ENCODE measurements at regions not wholly inside any gene's neighbourhood (a gene's known extent, or its start where the extent isn't known, plus 50 kb on each side); places are given as distances from the start of the nearest gene placed in this dataset.

DNA sequence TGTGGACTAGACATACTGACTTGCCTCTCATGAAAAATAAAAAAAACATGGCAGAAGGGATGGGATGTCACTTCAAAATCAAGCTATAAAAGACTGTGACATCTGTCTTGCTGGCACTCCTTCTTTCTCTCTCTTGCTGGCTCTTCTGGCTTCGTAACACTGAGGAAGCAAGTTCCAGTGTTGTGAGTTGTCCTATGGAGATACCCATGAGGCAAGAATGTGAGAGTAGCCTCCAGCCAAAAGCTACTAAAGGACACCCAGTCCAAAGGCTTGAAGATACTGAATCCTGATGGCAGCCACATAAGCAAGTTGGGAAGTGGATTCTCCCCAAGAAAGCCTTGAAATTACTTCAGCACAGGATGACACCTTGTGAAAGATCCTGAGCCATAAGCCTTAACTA lies 376.1 kb upstream of the TMEFF2 start:
- Histone ChIP-seq H3K4me2 (ENCODE audit: insufficient read depth in 1 of 2, low read depth in 2 of 2, low read length in 2 of 2) (no peak overlapping the region), H3K18ac (ENCODE audit: extremely low read depth, low read length) (no peak overlapping the region), H4K20me1 (replicated peaks in 1 of 2; ENCODE audit: control insufficient read depth in 1 of 2, insufficient read depth in 2 of 2, low read length in 2 of 2) (no peaks in the 10 kb centered on the region), H3K9me3 (ENCODE audit: insufficient read depth in 2 of 2, low read depth in 1 of 2, low read length in 1 of 2) (no peaks in the 10 kb centered on the region), H2BK12ac (ENCODE audit: low read depth, low read length) (no peak overlapping the region), H3K4me3 (ENCODE audit: extremely low read depth in 1 of 4, insufficient read depth in 2 of 4, low read depth in 3 of 4, low read length in 4 of 4) (no peak overlapping the region), H4K8ac (ENCODE audit: extremely low read depth, insufficient read depth, low read length) (no peak overlapping the region), H4K91ac (replicated peaks; ENCODE audit: insufficient read length, low read length) (no peak overlapping the region), H4K5ac (ENCODE audit: insufficient read length, low read depth, low read length) (no peak overlapping the region), H3K79me2 (ENCODE audit: control insufficient read depth in 1 of 2, insufficient read depth in 2 of 2, low read length in 2 of 2) (no peaks in the 10 kb centered on the region), H2BK5ac (ENCODE audit: low read depth, low read length) (no peak overlapping the region), H2AK5ac (ENCODE audit: low read depth, low read length) (no peak overlapping the region), H3K23me2 (ENCODE audit: low read depth, low read length) (no peaks in the 10 kb centered on the region), H3K36me3 (ENCODE audit: control insufficient read depth in 2 of 4, insufficient read depth in 4 of 4, low read length in 3 of 4) (no peaks in the 10 kb centered on the region), H2BK20ac (ENCODE audit: low read length) (no peak overlapping the region), H2BK15ac (ENCODE audit: low read length) (no peak overlapping the region), H3K9ac (replicated peaks in 1 of 4; ENCODE audit: extremely low read depth in 1 of 4, low read depth in 3 of 4, low read length in 3 of 4) (no peak overlapping the region), H3K56ac (replicated peaks; ENCODE audit: insufficient read length, low read depth, low read length) (no peak overlapping the region), H3K79me1 (ENCODE audit: low read depth, low read length) (no peaks in the 10 kb centered on the region), H3K4me1 (replicated peaks in 1 of 4; ENCODE audit: control insufficient read depth in 3 of 4, insufficient read depth in 4 of 4, low read length in 3 of 4) (no peaks in the 10 kb centered on the region), H2BK120ac (replicated peaks; ENCODE audit: low read depth, low read length) (no peak overlapping the region), H3K14ac (ENCODE audit: insufficient read length) (no peak overlapping the region), H3K4ac (replicated peaks; ENCODE audit: insufficient read length, low read depth, low read length) (no peak overlapping the region), H2AFZ (ENCODE audit: low read length) (0 out of 2 replicates have a peak overlapping the region, but pooled peaks have one; percentile 14), H3K23ac (ENCODE audit: insufficient read length) (no peak overlapping the region), H3K27me3 (replicated peaks in 1 of 4; ENCODE audit: control insufficient read depth in 3 of 4, extremely low read depth in 1 of 4, insufficient read depth in 3 of 4, low read length in 3 of 4) (no peaks in the 10 kb centered on the region), H3K27ac (ENCODE audit: low read depth, low read length) (no peak overlapping the region)
- CTCF ChIA-PET (ENCODE audit: partially characterized antibody) = interaction anchor here (0.9 kb wide), 1 partner anchor 179 kb away, joined by 3 read pairs; no protein-coding TSS in a partner anchor
- POLR2A ChIA-PET (ENCODE audit: partially characterized antibody) = no interaction called here
- FAIRE-seq (no peak), DNase-seq (ENCODE audit: low read depth in 1 of 2, low spot score in 2 of 2) (no peak)
- 100% methylated on average over 1 of the region's 1 CpG; no CpG with 5 or more reads in 1 of the 2 experiments for WGBS, 2 experiments (ENCODE audit: extremely low coverage in 1 of 2, insufficient coverage in 1 of 2, insufficient read length in 1 of 2, insufficient replicate concordance in 2 of 2, low coverage in 1 of 2, low lambda C conversion rate in 2 of 2, missing lambda C conversion rate in 1 of 2)
- TF ChIP-seq TBP (IDR thresholded peaks at IDR 0.05; ENCODE audit: low read depth, low read length) (no peak), TEAD4 (IDR thresholded peaks at IDR 0.05; ENCODE audit: low read depth, low read length) (no peak), KDM5A (IDR thresholded peaks at IDR 0.05; ENCODE audit: low read length) (no peak), SRF (IDR thresholded peaks at IDR 0.05; ENCODE audit: low read depth, low read length) (no peak), NANOG (IDR thresholded peaks at IDR 0.05; ENCODE audit: insufficient read depth, low read depth, low read length, poor library complexity, severe bottlenecking) (no peak), SIRT6 (IDR thresholded peaks at IDR 0.05; ENCODE audit: low read length) (no peak), EZH2 (IDR thresholded peaks at IDR 0.05; ENCODE audit: low read depth, low read length, severe bottlenecking) (no peak), EP300 (IDR thresholded peaks at IDR 0.05; ENCODE audit: borderline replicate concordance in 1 of 2, low read depth in 2 of 2, low read length in 2 of 2) (no peak), CHD2 (IDR thresholded peaks at IDR 0.05; ENCODE audit: low read length) (no peak), GABPA (IDR thresholded peaks at IDR 0.05; ENCODE audit: borderline replicate concordance, insufficient read depth, low read length) (no peak)
- TF ChIP-seq, protein P1, sequence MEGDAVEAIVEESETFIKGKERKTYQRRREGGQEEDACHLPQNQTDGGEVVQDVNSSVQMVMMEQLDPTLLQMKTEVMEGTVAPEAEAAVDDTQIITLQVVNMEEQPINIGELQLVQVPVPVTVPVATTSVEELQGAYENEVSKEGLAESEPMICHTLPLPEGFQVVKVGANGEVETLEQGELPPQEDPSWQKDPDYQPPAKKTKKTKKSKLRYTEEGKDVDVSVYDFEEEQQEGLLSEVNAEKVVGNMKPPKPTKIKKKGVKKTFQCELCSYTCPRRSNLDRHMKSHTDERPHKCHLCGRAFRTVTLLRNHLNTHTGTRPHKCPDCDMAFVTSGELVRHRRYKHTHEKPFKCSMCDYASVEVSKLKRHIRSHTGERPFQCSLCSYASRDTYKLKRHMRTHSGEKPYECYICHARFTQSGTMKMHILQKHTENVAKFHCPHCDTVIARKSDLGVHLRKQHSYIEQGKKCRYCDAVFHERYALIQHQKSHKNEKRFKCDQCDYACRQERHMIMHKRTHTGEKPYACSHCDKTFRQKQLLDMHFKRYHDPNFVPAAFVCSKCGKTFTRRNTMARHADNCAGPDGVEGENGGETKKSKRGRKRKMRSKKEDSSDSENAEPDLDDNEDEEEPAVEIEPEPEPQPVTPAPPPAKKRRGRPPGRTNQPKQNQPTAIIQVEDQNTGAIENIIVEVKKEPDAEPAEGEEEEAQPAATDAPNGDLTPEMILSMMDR (IDR thresholded peaks at IDR 0.05; ENCODE audit: control extremely low read depth in 1 of 3, insufficient read depth in 1 of 3, low read depth in 1 of 3, low read length in 3 of 3) = no peak
